ENCODE measurements at regions not wholly inside any gene's neighbourhood (a gene's known extent, or its start where the extent isn't known, plus 50 kb on each side); places are given as distances from the start of the nearest gene placed in this dataset.
A peak's percentile ranks its signal among the peaks of the same experiment; 100 is the strongest.

- no peak for TF ChIP-seq CTCF (conservative IDR thresholded peaks at IDR 0.05; ENCODE audit: low read depth, low read length)
- H3K4me3 ChIP-seq (ENCODE audit: low read depth, low read length): no peak overlapping the region
- DNase-seq (ENCODE audit: low read depth): no peak
Observed at GRCh38 chr2:221060376-221060775, 511.7 kb downstream of the EPHA4 start.

DNA sequence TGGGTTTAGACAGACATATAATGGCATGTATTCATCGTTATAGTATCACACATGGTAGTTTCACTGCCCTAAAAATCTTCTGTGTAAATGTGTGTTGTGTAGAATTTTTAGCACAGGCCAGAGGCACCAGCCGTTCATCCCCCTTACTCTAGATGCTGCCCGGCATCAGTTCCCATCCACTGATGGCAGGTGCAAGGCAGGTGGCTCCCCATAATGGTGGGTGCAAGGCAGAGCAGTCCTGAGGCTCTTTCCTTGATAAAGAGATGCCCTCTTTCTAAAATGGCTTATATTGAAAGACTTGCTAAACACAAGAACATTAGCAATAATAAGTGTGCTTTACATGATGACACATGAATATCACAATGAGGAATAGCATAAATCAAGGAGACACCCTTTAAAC is 508.5 kb downstream of the EPHA4 start:
- H3K4me3 ChIP-seq (ENCODE audit: low read depth, low read length): no peak overlapping the region
- no peak for DNase-seq (ENCODE audit: low read depth)
- TF ChIP-seq CTCF (conservative IDR thresholded peaks at IDR 0.05; ENCODE audit: low read depth, low read length): no peak

DNA sequence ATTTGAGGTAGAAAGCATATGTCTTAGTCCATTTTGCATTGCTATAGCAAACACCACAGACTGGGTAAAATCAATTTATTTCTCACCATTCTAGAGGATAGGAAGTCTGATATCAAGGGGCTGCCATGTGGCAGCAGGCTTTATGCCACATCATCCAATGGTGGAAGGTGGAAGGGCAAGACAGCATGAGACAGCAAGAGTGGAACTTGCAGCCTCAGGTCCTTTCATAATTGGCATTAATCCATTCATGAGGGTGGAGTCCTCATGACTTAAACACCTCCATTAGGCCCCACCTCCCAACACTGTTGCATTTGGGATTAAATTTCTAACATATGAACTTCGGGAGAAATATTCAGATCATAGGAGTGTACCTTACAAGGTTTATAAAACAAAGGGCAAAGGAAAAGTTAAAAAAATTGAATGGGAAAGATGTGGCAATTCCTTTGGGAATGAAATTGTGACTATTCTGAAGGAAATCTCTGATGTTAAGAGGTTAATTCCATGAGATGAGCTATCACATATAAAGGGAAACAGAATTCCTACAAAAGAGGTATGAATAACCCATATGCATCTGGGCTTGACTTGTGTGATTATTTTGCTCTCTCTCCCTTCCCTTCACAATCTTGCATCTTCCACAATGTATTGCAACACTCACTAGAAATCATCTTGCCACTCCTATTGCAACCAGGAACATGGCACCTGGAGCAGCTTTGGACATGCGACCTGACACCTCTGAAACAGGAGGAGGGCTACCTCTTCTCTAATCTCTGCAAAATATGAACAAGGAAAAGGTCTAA is 507.8 kb downstream of the EPHA4 start:
- DNase-seq (ENCODE audit: low read depth): no peak
- no peak for TF ChIP-seq CTCF (conservative IDR thresholded peaks at IDR 0.05; ENCODE audit: low read depth, low read length)
- no peak overlapping the region for H3K4me3 ChIP-seq (ENCODE audit: low read depth, low read length)

DNA sequence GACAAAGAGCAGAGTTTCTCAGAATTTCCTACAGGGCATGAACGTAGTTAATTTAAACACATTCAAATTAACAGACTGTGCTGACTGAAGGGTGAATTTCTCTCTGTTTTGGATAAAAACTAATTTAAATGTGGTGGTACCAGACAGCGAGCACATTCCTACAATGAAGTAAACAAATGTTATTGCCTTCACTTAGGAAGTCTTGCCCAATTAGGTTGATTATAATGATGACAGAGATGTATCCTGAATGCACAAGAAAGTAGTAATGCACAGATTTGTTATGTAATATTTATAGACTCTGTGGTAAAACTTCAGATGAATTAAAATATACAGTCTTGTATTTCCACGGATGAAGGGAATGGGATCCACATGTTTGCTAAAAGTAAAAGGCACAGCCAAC is 507.2 kb downstream of the EPHA4 start:
- H3K4me3 ChIP-seq (ENCODE audit: low read depth, low read length): no peak overlapping the region
- no peak for DNase-seq (ENCODE audit: low read depth)
- no peak for TF ChIP-seq CTCF (conservative IDR thresholded peaks at IDR 0.05; ENCODE audit: low read depth, low read length)

GRCh38 chr2:221068123-221068522 is 504.0 kb downstream of the EPHA4 start:
- peak; percentile 11 for TF ChIP-seq CTCF (conservative IDR thresholded peaks at IDR 0.05; ENCODE audit: low read depth, low read length)
- DNase-seq (ENCODE audit: low read depth): peak; percentile 8
- H3K4me3 ChIP-seq (ENCODE audit: low read depth, low read length): no peak overlapping the region

GRCh38 chr2:221070106-221070505 is 502.0 kb downstream of the EPHA4 start:
- no peak overlapping the region for H3K4me3 ChIP-seq (ENCODE audit: low read depth, low read length)
- DNase-seq (ENCODE audit: low read depth): no peak
- TF ChIP-seq CTCF (conservative IDR thresholded peaks at IDR 0.05; ENCODE audit: low read depth, low read length): no peak

Measured in choroid plexus epithelial cell (primary cell).